ENCODE measurements at regions not wholly inside any gene's neighbourhood (a gene's known extent, or its start where the extent isn't known, plus 50 kb on each side); places are given as distances from the start of the nearest gene placed in this dataset.

GRCh38 chr10:130336617-130337304, 200.6 kb downstream of the GLRX3 start:
- Histone ChIP-seq H3K27me3 (no peaks in the 10 kb centered on the region), H3K9me3 (no peaks in the 10 kb centered on the region), H3K36me3 (no peaks in the 10 kb centered on the region), H3K27ac (no peak overlapping the region), H3K4me3 (no peak overlapping the region), H3K4me1 (no peaks in the 10 kb centered on the region)
- 63 to 72% methylated on average over 8 of the region's 8 CpGs for WGBS, 2 donors
- DNase-seq (no peak), ATAC-seq (ENCODE audit: low FRiP score in 2 of 2) (no peak)
- TF ChIP-seq POLR2AphosphoS5 (IDR thresholded peaks at IDR 0.05) (no peak), POLR2A (IDR thresholded peaks at IDR 0.05) (no peak), EP300 (IDR thresholded peaks at IDR 0.05) (no peak), CTCF (IDR thresholded peaks at IDR 0.05) (no peak)

- DNase-seq = no peak
- Histone ChIP-seq H3K4me3 (no peak overlapping the region), H3K27ac (no peak overlapping the region), H3K36me3 (no peaks in the 10 kb centered on the region), H3K9me3 (no peaks in the 10 kb centered on the region), H3K4me1 (no peaks in the 10 kb centered on the region), H3K27me3 (no peaks in the 10 kb centered on the region)
- no peak for ATAC-seq (ENCODE audit: low FRiP score in 2 of 2)
- TF ChIP-seq POLR2AphosphoS5 (IDR thresholded peaks at IDR 0.05) = no peak
- no peak for TF ChIP-seq EP300 (IDR thresholded peaks at IDR 0.05)
- no peak for TF ChIP-seq POLR2A (IDR thresholded peaks at IDR 0.05)
- no peak for TF ChIP-seq CTCF (IDR thresholded peaks at IDR 0.05)
- 61 to 79% methylated on average over 13 of the region's 13 CpGs for WGBS, 2 donors
Observed at GRCh38 chr10:130337305-130337640, 201.1 kb downstream of the GLRX3 start.

DNA sequence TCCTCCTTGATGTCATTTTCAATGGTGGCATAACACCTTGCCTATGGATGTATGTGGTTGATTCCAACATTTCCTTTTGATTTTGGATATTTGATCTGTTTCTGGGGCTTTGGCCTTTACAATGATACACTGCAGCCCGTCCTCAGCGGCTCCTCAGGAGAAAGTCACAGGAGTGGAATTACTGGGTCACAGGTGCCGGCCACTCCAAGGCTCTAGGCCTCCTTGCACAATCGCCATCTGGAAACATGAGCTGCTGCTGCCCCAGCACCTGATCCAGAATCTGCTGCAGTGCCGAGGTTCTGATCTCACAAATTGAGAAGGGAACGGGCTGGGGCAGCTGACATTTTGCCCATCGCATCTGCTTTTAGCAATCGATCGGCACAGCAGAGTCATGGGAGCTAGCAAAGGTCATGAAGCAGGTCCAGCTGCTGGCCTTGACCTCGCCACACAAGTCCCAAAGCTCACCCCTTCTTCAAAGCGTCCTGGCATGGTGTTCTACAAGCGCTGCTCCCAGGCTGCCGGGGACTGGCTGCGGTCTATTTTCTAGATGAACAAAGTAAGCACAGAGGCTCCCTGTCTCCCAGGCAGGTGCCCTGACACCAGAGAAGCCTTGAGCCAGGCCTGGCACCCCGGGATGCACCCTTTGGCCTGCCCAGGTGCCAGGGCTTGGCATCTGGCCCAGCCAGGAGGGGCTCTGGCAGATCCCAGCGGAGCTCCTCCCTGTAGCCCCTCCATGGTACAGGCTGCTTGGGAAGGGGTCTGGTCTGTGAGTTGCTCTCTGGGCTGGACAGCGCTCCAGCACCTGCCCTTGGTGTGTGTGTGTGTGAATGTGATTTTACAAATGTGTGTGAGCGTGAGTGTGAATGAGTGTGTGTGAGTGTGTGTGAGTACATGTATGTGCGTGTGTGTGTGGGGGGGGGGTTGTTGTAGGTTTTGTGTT, 201.8 kb downstream of the GLRX3 start:
- H3K4me3 ChIP-seq = no peak overlapping the region
- DNase-seq = no peak
- no peak for TF ChIP-seq CTCF (IDR thresholded peaks at IDR 0.05)
- TF ChIP-seq EP300 (IDR thresholded peaks at IDR 0.05) = no peak
- TF ChIP-seq POLR2A (IDR thresholded peaks at IDR 0.05) = no peak
- no peak for TF ChIP-seq POLR2AphosphoS5 (IDR thresholded peaks at IDR 0.05)
- no peaks in the 10 kb centered on the region for H3K27me3 ChIP-seq
- no peaks in the 10 kb centered on the region for H3K9me3 ChIP-seq
- H3K4me1 ChIP-seq = no peaks in the 10 kb centered on the region
- H3K27ac ChIP-seq = no peak overlapping the region
- no peaks in the 10 kb centered on the region for H3K36me3 ChIP-seq
- no peak for ATAC-seq (ENCODE audit: low FRiP score in 2 of 2)
- WGBS, 2 donors = 83 to 85% methylated on average over 11 to 18 of the region's 19 CpGs

DNA sequence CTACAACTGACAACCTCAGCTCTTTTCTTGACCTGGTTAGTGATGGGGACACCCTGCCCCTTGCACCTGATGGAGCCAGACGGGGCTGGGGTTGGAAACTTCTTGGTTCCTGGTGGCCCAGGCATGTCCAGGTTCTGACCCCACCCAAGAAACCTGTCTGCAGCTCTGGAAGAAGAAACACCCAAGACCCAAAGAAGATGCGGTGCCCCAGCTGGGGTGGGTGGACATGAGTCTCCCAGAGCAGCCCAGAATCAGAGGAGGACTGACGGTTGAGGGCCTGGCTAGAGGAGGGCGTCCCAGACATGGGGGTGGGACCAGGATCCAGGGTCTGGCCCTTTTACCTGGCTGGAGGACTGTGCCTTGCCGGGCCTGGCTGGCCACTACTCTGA, 202.4 kb downstream of the GLRX3 start:
- 85 to 89% methylated on average over 4 to 5 of the region's 5 CpGs for WGBS, 2 donors
- no peak for ATAC-seq (ENCODE audit: low FRiP score in 2 of 2)
- no peak for DNase-seq
- no peaks in the 10 kb centered on the region for H3K4me1 ChIP-seq
- no peaks in the 10 kb centered on the region for H3K27me3 ChIP-seq
- TF ChIP-seq POLR2A (IDR thresholded peaks at IDR 0.05) = no peak
- no peak for TF ChIP-seq EP300 (IDR thresholded peaks at IDR 0.05)
- TF ChIP-seq CTCF (IDR thresholded peaks at IDR 0.05) = no peak
- TF ChIP-seq POLR2AphosphoS5 (IDR thresholded peaks at IDR 0.05) = no peak
- no peak overlapping the region for H3K4me3 ChIP-seq
- no peaks in the 10 kb centered on the region for H3K9me3 ChIP-seq
- no peak overlapping the region for H3K27ac ChIP-seq
- H3K36me3 ChIP-seq = no peaks in the 10 kb centered on the region
